ENCODE measurements at regions not wholly inside any gene's neighbourhood (a gene's known extent, or its start where the extent isn't known, plus 50 kb on each side); places are given as distances from the start of the nearest gene placed in this dataset.
A peak's percentile ranks its signal among the peaks of the same experiment; 100 is the strongest.

GRCh38 chr3:103924544-103924943 is 1442.2 kb upstream of the ALCAM start:
- Mint-ChIP-seq H3K27ac (no peak overlapping the region), H3K9me3 (peaks cover 5% of the 10 kb centered on the region), H3K4me1 (ENCODE audit: low read depth in 2 of 2) (no peaks in the 10 kb centered on the region), H3K4me3 (no peak overlapping the region), H3K36me3 (peaks cover 5% of the 10 kb centered on the region), H3K27me3 (no peaks in the 10 kb centered on the region)
- ATAC-seq = no peak
- no peak for DNase-seq (ENCODE audit: low spot score)

- H3K36me3 Mint-ChIP-seq = peaks cover 5% of the 10 kb centered on the region
- no peak overlapping the region for H3K4me3 Mint-ChIP-seq
- no peaks in the 10 kb centered on the region for H3K27me3 Mint-ChIP-seq
- H3K4me1 Mint-ChIP-seq (ENCODE audit: low read depth in 2 of 2) = no peaks in the 10 kb centered on the region
- ATAC-seq (no peak), DNase-seq (ENCODE audit: low spot score) (no peak)
- no peak overlapping the region for H3K27ac Mint-ChIP-seq
- peaks cover 12% of the 10 kb centered on the region for H3K9me3 Mint-ChIP-seq
These were observed 1439.8 kb upstream of the ALCAM start for GRCh38 chr3:103926936-103927335.

GRCh38 chr3:103927896-103928295 is 1438.8 kb upstream of the ALCAM start:
- no peak overlapping the region for H3K4me3 Mint-ChIP-seq
- DNase-seq (ENCODE audit: low spot score) (no peak), ATAC-seq (no peak)
- peaks cover 19% of the 10 kb centered on the region for H3K9me3 Mint-ChIP-seq
- peaks cover 5% of the 10 kb centered on the region for H3K36me3 Mint-ChIP-seq
- no peaks in the 10 kb centered on the region for H3K27me3 Mint-ChIP-seq
- no peaks in the 10 kb centered on the region for H3K4me1 Mint-ChIP-seq (ENCODE audit: low read depth in 2 of 2)
- H3K27ac Mint-ChIP-seq = no peak overlapping the region

DNA sequence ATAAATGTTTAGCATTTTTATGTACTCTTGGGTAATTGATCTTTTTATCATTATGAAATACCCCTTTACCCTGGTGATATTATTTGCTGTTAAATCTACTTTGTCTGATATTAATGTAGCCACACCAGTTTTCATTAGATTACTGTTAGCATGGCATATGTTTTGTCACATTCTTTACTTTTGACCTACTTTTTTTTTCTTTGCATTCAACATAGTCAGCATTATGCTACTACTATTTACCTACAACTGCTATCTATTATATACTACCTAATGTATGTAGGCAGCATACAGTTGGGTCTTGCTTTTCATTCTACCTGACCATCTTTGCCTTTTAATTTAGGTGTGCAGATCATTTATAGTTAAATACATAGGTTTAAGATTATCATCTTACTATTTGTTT is 1429.6 kb upstream of the ALCAM start:
- Mint-ChIP-seq H3K36me3 (no peaks in the 10 kb centered on the region), H3K27ac (no peak overlapping the region), H3K4me1 (ENCODE audit: low read depth in 2 of 2) (no peaks in the 10 kb centered on the region), H3K4me3 (no peak overlapping the region), H3K27me3 (no peaks in the 10 kb centered on the region), H3K9me3 (peaks cover 18% of the 10 kb centered on the region)
- DNase-seq (ENCODE audit: low spot score) = no peak
- no peak for ATAC-seq

DNA sequence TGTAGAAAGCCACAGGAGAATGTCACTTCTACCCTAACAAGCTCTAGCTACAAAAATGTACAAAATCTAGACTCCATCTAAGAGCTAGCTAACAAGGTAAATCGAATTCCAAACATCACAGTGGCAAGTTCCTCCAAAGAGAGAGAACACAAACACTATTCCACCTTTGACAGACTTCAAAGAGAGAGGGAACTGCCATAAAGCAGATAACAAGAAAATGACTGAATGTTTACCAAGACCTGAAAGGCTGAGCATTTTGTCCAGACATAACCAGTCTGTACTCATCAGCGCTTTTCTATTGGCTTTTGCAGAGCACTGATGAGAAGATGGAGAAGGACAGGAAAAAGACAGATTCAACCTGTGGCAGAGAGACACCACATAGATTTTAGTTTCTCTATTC is 1419.6 kb upstream of the ALCAM start:
- peaks cover 6% of the 10 kb centered on the region for H3K36me3 Mint-ChIP-seq
- ATAC-seq = no peak
- DNase-seq (ENCODE audit: low spot score) = no peak
- H3K4me3 Mint-ChIP-seq = no peak overlapping the region
- no peaks in the 10 kb centered on the region for H3K4me1 Mint-ChIP-seq (ENCODE audit: low read depth in 2 of 2)
- no peaks in the 10 kb centered on the region for H3K27me3 Mint-ChIP-seq
- H3K9me3 Mint-ChIP-seq = no peaks in the 10 kb centered on the region
- no peak overlapping the region for H3K27ac Mint-ChIP-seq

DNA sequence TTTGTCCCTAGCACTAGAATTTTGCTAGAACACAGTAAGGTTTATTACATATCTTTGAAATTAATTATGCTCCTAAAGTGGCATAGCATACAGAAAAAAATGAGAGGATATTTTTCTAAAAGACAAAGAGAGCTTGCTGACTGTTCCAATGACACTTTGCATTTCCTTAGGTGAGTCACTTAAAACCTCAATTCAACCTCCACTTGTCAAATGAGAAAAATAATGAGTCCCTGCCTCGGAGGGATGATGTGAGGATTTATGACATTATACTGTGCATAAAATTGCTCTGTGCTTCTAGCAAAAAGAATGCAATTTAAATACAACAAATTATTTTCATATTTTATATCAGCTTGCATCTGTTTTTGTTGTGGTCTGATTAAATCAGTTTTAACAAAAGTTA is 1417.0 kb upstream of the ALCAM start:
- Mint-ChIP-seq H3K9me3 (peaks cover 4% of the 10 kb centered on the region), H3K4me3 (no peak overlapping the region), H3K27me3 (no peaks in the 10 kb centered on the region), H3K4me1 (ENCODE audit: low read depth in 2 of 2) (no peaks in the 10 kb centered on the region), H3K36me3 (no peaks in the 10 kb centered on the region), H3K27ac (no peak overlapping the region)
- DNase-seq (ENCODE audit: low spot score) = no peak
- no peak for ATAC-seq

DNA sequence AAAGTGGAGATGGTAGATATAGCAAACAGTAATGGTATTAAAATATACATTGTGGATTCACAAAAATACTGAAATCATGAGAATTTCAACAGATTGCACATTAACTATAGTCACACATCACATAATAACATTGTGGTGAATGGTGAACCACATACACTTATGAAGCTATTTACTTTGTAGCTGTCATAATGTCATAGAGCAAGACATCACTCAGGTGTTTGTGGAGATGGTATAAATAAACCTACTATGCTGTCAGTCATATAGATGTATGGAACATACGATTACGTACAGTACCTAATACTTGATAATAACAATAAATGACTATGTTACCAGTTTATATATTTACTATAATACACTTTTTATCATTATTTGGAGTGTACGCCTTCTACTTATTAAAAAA is 1416.0 kb upstream of the ALCAM start:
- no peaks in the 10 kb centered on the region for H3K4me1 Mint-ChIP-seq (ENCODE audit: low read depth in 2 of 2)
- H3K27ac Mint-ChIP-seq = no peak overlapping the region
- peaks cover 6% of the 10 kb centered on the region for H3K9me3 Mint-ChIP-seq
- H3K4me3 Mint-ChIP-seq = no peak overlapping the region
- no peak for DNase-seq (ENCODE audit: low spot score)
- ATAC-seq = no peak
- H3K36me3 Mint-ChIP-seq = no peaks in the 10 kb centered on the region
- no peaks in the 10 kb centered on the region for H3K27me3 Mint-ChIP-seq

DNA sequence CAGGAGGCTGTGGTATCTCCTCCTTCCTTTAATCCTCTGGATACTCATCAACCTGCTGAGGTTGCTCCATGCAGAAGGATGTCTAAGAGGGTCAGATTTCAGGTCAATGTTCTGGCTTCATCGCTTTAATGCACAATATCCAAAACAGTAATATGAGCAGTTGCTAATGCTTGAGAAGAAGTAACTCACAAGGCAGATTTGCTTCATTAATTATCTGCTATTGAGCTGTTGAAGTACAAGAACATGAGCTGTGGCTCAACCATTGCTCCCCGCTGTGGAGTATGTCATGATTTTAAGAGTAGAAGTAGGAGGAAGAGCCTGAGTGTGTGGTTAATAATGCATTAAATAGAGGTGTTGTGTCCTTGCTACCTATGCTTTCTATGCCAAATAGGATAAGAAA is 1412.9 kb upstream of the ALCAM start:
- peaks cover 19% of the 10 kb centered on the region for H3K9me3 Mint-ChIP-seq
- H3K4me3 Mint-ChIP-seq = no peak overlapping the region
- H3K27me3 Mint-ChIP-seq = no peaks in the 10 kb centered on the region
- DNase-seq (ENCODE audit: low spot score) (no peak), ATAC-seq (no peak)
- no peaks in the 10 kb centered on the region for H3K36me3 Mint-ChIP-seq
- no peaks in the 10 kb centered on the region for H3K4me1 Mint-ChIP-seq (ENCODE audit: low read depth in 2 of 2)
- no peak overlapping the region for H3K27ac Mint-ChIP-seq

GRCh38 chr3:103960819-103961218 is 1405.9 kb upstream of the ALCAM start:
- Mint-ChIP-seq H3K27ac (no peak overlapping the region), H3K4me3 (no peak overlapping the region), H3K4me1 (ENCODE audit: low read depth in 2 of 2) (no peaks in the 10 kb centered on the region), H3K36me3 (peaks cover 5% of the 10 kb centered on the region), H3K27me3 (no peaks in the 10 kb centered on the region), H3K9me3 (peaks cover 20% of the 10 kb centered on the region)
- DNase-seq (ENCODE audit: low spot score) (no peak), ATAC-seq (no peak)

GRCh38 chr3:103963599-103963998 is 1403.1 kb upstream of the ALCAM start:
- no peak for DNase-seq (ENCODE audit: low spot score)
- no peak for ATAC-seq
- no peaks in the 10 kb centered on the region for H3K27me3 Mint-ChIP-seq
- peaks cover 9% of the 10 kb centered on the region for H3K9me3 Mint-ChIP-seq
- H3K36me3 Mint-ChIP-seq = peaks cover 5% of the 10 kb centered on the region
- no peaks in the 10 kb centered on the region for H3K4me1 Mint-ChIP-seq (ENCODE audit: low read depth in 2 of 2)
- no peak overlapping the region for H3K27ac Mint-ChIP-seq
- no peak overlapping the region for H3K4me3 Mint-ChIP-seq

DNA sequence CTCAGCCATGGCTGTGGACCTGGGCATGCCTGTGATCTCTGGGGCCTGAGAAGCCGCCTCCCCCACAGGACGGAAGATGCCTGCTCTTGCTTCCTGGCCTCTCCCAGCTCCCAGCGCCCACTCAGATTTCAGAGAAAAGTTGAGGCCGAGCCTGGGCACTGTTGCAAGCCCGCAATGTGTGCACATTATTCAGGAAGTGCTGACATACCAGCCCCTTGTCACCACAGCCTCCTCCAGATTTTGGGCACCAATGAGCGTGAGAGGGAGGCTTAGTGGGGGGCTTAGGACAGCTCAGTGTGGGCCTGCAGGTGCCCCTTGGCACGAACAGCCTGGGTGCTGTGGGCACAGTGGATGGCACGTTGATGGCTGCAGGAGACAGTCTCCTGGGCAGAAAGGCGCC is 1400.9 kb upstream of the ALCAM start:
- Mint-ChIP-seq H3K9me3 (peaks cover 12% of the 10 kb centered on the region), H3K27ac (no peak overlapping the region), H3K27me3 (no peaks in the 10 kb centered on the region), H3K4me3 (no peak overlapping the region), H3K4me1 (ENCODE audit: low read depth in 2 of 2) (no peaks in the 10 kb centered on the region), H3K36me3 (peaks cover 8% of the 10 kb centered on the region)
- no peak for DNase-seq (ENCODE audit: low spot score)
- peak in 1 of 2 donors; percentile 41 for ATAC-seq

GRCh38 chr3:103966749-103967148 is 1400.0 kb upstream of the ALCAM start:
- peak in 1 of 2 donors; percentile 17 for ATAC-seq
- DNase-seq (ENCODE audit: low spot score) = no peak

DNA sequence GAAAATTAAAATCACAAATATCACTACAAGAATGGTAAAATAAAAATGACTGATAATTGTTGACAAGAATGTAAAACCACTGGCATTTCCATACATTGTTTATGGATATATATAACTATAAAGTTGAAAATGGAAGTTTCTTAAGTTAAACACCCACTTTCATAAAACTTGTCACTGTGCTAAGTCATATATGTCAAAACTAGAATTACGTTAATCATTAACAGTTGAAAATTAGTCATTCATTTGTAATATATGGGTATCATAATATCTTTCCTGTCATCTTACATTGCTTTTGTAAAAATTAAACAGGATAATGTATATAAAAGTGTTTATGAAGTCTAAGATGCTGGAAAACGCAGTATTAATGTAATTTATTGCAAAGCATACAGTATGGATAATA is 1398.6 kb upstream of the ALCAM start:
- no peak for ATAC-seq
- no peak overlapping the region for H3K27ac Mint-ChIP-seq
- no peaks in the 10 kb centered on the region for H3K4me1 Mint-ChIP-seq (ENCODE audit: low read depth in 2 of 2)
- no peak for DNase-seq (ENCODE audit: low spot score)
- H3K4me3 Mint-ChIP-seq = no peak overlapping the region
- peaks cover 4% of the 10 kb centered on the region for H3K36me3 Mint-ChIP-seq
- H3K27me3 Mint-ChIP-seq = no peaks in the 10 kb centered on the region
- H3K9me3 Mint-ChIP-seq = peaks cover 14% of the 10 kb centered on the region

More at GRCh38 chr3:103966749-103967148, 1400.0 kb upstream of the ALCAM start:
- H3K4me1 Mint-ChIP-seq (ENCODE audit: low read depth in 2 of 2) = no peaks in the 10 kb centered on the region
- no peak overlapping the region for H3K27ac Mint-ChIP-seq
- no peaks in the 10 kb centered on the region for H3K27me3 Mint-ChIP-seq
- no peak overlapping the region for H3K4me3 Mint-ChIP-seq
- H3K36me3 Mint-ChIP-seq = peaks cover 9% of the 10 kb centered on the region
- peaks cover 14% of the 10 kb centered on the region for H3K9me3 Mint-ChIP-seq

DNA sequence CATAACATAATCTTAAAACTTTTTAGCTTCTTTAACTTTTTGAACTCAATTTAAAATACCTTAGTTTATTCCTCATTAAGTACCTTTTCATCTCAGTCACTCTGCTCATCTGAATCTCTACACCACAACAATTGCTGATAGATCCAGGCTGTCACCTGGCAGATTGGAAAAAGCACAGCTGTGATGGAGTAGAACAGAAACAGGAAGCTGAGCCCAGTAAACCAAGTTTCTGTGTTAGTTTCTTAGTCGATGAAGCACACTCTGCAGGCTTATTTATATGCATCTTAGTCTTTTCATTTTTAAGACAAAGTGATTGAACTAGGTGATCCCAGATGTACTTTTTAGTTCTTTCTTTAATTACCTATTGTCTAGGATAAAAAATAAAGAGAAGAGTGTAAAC is 1398.0 kb upstream of the ALCAM start:
- peaks cover 4% of the 10 kb centered on the region for H3K36me3 Mint-ChIP-seq
- DNase-seq (ENCODE audit: low spot score) (no peak), ATAC-seq (no peak)
- no peaks in the 10 kb centered on the region for H3K4me1 Mint-ChIP-seq (ENCODE audit: low read depth in 2 of 2)
- H3K27me3 Mint-ChIP-seq = no peaks in the 10 kb centered on the region
- H3K9me3 Mint-ChIP-seq = peaks cover 13% of the 10 kb centered on the region
- no peak overlapping the region for H3K27ac Mint-ChIP-seq
- H3K4me3 Mint-ChIP-seq = no peak overlapping the region

DNA sequence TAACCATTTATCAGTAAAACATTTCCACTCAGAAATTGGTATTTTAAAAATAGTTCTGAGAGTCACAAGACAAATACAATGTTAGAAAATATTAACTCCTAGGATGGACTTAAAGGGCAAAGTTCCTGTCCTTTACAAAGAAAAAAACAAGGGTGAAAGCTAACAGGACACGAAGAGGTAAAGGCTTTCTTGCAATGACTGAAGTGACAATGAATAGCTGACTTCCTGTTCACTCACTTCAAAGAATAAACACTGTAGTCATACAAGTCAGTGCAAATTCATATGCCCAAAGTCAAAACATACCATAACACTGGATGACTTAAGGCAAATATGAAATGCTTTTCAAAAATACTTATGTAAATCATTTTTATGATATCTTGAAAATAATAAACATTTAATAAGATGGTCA is 1389.8 kb upstream of the ALCAM start:
- H3K9me3 Mint-ChIP-seq = peaks cover 17% of the 10 kb centered on the region
- no peaks in the 10 kb centered on the region for H3K4me1 Mint-ChIP-seq (ENCODE audit: low read depth in 2 of 2)
- ATAC-seq (no peak), DNase-seq (ENCODE audit: low spot score) (no peak)
- H3K27me3 Mint-ChIP-seq = no peaks in the 10 kb centered on the region
- H3K27ac Mint-ChIP-seq = no peak overlapping the region
- H3K36me3 Mint-ChIP-seq = no peaks in the 10 kb centered on the region
- no peak overlapping the region for H3K4me3 Mint-ChIP-seq
